CD4-positive, CD25-positive, alpha-beta regulatory T cell (primary cell): ENCODE measurements at regions not wholly inside any gene's neighbourhood (a gene's known extent, or its start where the extent isn't known, plus 50 kb on each side); places are given as distances from the start of the nearest gene placed in this dataset.

Source experiments
- ATAC-seq, 2 donors: fragments of 150-1000 bp; cut with Tn5 transposase; one replicate each; pipeline ENCODE4 v1.10.0; 2021; ENCODE audit warnings: low read depth in 2 of 2, moderate number of reproducible peaks in 2 of 2, moderate library complexity in 1 of 2
- DNase-seq, 3 donors: peaks; one replicate each; pipeline versions ENCODE4 v3.0.0 to v3.0.0-alpha.2; 2012 to 2022; ENCODE audit warnings: mixed read lengths in 1 of 3
- H3K27ac ChIP-seq: one replicate; pipeline ENCODE4 v1.7.0; 2013; ENCODE audit warnings: mild to moderate bottlenecking, low read length; ENCODE audit not compliant: insufficient read depth, poor library complexity, severe bottlenecking
- H3K27me3 ChIP-seq: one replicate; pipeline ENCODE4 v1.7.0; 2013; ENCODE audit warnings: low read length; ENCODE audit not compliant: control insufficient read depth, insufficient read depth
- H3K36me3 ChIP-seq: one replicate; pipeline ENCODE4 v1.7.0; 2013; ENCODE audit warnings: mild to moderate bottlenecking, low read length, moderate library complexity; ENCODE audit not compliant: control insufficient read depth, insufficient read depth
- H3K4me1 ChIP-seq: 2 replicates; pipeline ENCODE4 v1.7.0; 2013; ENCODE audit warnings: mild to moderate bottlenecking, low read length; ENCODE audit not compliant: insufficient read depth, control insufficient read depth, poor library complexity, severe bottlenecking
- H3K4me3 ChIP-seq: one replicate; pipeline ENCODE4 v1.7.0; 2013; ENCODE audit warnings: low read depth, mild to moderate bottlenecking, low read length, moderate library complexity
- H3K9me3 ChIP-seq, 2 experiments: 1 replicate in 1 of 2; 2 replicates in 1 of 2; pipeline ENCODE4 v1.7.0; 2013; ENCODE audit warnings: low read length in 2 of 2, mild to moderate bottlenecking in 1 of 2, moderate library complexity in 1 of 2; ENCODE audit not compliant: control insufficient read depth in 2 of 2
- H3K27ac Mint-ChIP-seq, 3 donors: one replicate each; pipeline ENCODE4 v1.8.0; 2020 to 2022; ENCODE audit warnings: mild to moderate bottlenecking in 3 of 3, mixed read lengths in 3 of 3, moderate library complexity in 2 of 3
- H3K27me3 Mint-ChIP-seq: one replicate; pipeline ENCODE4 v1.8.0; 2022; ENCODE audit warnings: mild to moderate bottlenecking, mixed read lengths
- H3K36me3 Mint-ChIP-seq: one replicate; pipeline ENCODE4 v1.8.0; 2020; ENCODE audit warnings: mixed read lengths
- H3K4me1 Mint-ChIP-seq, 4 donors: one replicate each; pipeline ENCODE4 v1.8.0; 2020 to 2022; ENCODE audit warnings: mixed read lengths in 4 of 4, mild to moderate bottlenecking in 1 of 4
- H3K4me3 Mint-ChIP-seq, 4 donors: one replicate each; pipeline ENCODE4 v1.8.0; 2020 to 2022; ENCODE audit warnings: mild to moderate bottlenecking in 4 of 4, mixed read lengths in 4 of 4, moderate library complexity in 3 of 4
- H3K9me3 Mint-ChIP-seq, 7 donors: one replicate each; pipeline ENCODE4 v1.8.0; 2020 to 2022; ENCODE audit warnings: mixed read lengths in 7 of 7, mild to moderate bottlenecking in 3 of 7, moderate library complexity in 2 of 7

DNA sequence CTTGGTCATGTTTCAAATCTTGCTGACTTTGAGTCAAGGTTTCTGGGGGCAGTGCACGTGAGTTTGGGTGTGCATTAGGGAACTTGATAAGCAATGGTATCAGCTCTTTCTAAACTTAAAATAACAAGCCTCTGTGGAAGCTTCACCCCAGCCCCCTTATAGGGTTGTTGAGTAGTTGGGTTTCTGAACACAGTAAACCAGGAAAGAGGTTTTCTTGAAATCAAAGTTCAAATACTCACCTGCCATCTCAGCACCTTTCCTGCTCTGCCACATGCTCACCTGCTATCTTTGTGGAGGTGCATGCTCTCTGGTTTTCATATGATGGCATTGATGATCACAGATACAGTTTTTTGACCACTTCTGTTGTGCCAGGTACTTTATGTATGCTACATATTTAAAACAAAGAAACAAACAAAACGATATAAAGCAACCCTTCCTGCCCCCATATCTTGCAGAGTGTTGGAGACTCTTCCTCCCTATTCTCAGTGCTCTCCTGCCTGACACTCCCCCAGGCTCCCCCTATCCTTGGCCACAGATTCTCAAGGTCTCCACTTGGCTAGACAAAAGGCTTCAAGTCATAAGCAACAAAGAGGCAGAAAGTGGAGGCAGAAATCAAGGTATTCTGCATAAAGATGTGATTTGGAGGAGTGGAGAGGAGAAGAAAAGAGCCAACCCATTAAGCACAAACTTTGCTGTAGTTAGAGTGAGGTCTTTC is 360.6 kb downstream of the CYRIA start:
- no peaks in the 10 kb centered on the region for H3K9me3 ChIP-seq
- H3K27me3 ChIP-seq = no peaks in the 10 kb centered on the region
- H3K4me3 Mint-ChIP-seq = no peak overlapping the region
- H3K27ac Mint-ChIP-seq = no peak overlapping the region
- no peaks in the 10 kb centered on the region for H3K36me3 Mint-ChIP-seq
- H3K4me1 Mint-ChIP-seq = peaks cover 0 to 8% (median 2%) of the 10 kb centered on the region in 4 donors
- H3K4me3 ChIP-seq = no peak overlapping the region
- peaks cover 0 to 12% (median 3%) of the 10 kb centered on the region in 7 donors for H3K9me3 Mint-ChIP-seq
- H3K27me3 Mint-ChIP-seq = peaks cover 9% of the 10 kb centered on the region
- no peaks in the 10 kb centered on the region for H3K4me1 ChIP-seq
- DNase-seq (no peak), ATAC-seq (no peak)
- H3K36me3 ChIP-seq = no peaks in the 10 kb centered on the region
- no peak overlapping the region for H3K27ac ChIP-seq

GRCh38 chr2:16303761-16304160 is 361.9 kb downstream of the CYRIA start:
- Mint-ChIP-seq H3K36me3 (no peaks in the 10 kb centered on the region), H3K27me3 (peaks cover 9% of the 10 kb centered on the region), H3K9me3 (peaks cover 0 to 12% (median 3%) of the 10 kb centered on the region in 7 donors), H3K4me1 (peaks cover 0 to 8% (median 2%) of the 10 kb centered on the region in 4 donors), H3K27ac (no peak overlapping the region), H3K4me3 (peak overlapping the region in 1 of 4 donors; percentile 57)
- Histone ChIP-seq H3K27ac (no peak overlapping the region), H3K4me3 (no peak overlapping the region), H3K4me1 (no peaks in the 10 kb centered on the region), H3K36me3 (no peaks in the 10 kb centered on the region), H3K9me3 (no peaks in the 10 kb centered on the region), H3K27me3 (no peaks in the 10 kb centered on the region)
- ATAC-seq (no peak), DNase-seq (no peak)

DNA sequence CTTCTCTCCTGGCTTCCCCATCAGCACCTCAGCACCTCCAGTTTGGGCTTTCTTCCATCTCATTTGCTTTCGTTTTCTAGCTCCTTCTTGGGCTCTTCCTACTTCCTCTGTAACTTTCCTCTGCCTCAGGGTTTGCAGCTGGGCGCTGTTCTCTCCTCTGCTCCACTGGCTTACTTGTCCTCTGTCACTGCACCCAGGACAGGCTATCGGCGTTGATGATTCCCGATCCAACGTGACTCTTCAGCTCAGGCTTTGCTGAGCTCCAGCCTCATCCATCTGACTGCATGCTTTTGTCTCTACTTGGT is 362.4 kb downstream of the CYRIA start:
- Histone ChIP-seq H3K4me1 (no peaks in the 10 kb centered on the region), H3K27me3 (no peaks in the 10 kb centered on the region), H3K9me3 (no peaks in the 10 kb centered on the region), H3K27ac (no peak overlapping the region), H3K36me3 (no peaks in the 10 kb centered on the region), H3K4me3 (no peak overlapping the region)
- H3K27me3 Mint-ChIP-seq = peaks cover 9% of the 10 kb centered on the region
- peak overlapping the region in 1 of 3 donors; percentile 29 for H3K27ac Mint-ChIP-seq
- DNase-seq (no peak), ATAC-seq (no peak)
- H3K9me3 Mint-ChIP-seq = peaks cover 0 to 12% (median 3%) of the 10 kb centered on the region in 7 donors
- peak overlapping the region in 2 of 4 donors; percentile 5 to 57 for H3K4me3 Mint-ChIP-seq
- no peaks in the 10 kb centered on the region for H3K36me3 Mint-ChIP-seq
- H3K4me1 Mint-ChIP-seq = peaks cover 0 to 8% (median 2%) of the 10 kb centered on the region in 4 donors

- Histone ChIP-seq H3K36me3 (no peaks in the 10 kb centered on the region), H3K4me3 (no peak overlapping the region), H3K9me3 (no peaks in the 10 kb centered on the region), H3K27me3 (no peaks in the 10 kb centered on the region), H3K27ac (no peak overlapping the region), H3K4me1 (no peaks in the 10 kb centered on the region)
- Mint-ChIP-seq H3K27me3 (peaks cover 9% of the 10 kb centered on the region), H3K27ac (no peak overlapping the region), H3K9me3 (peaks cover 0 to 12% (median 3%) of the 10 kb centered on the region in 7 donors), H3K4me3 (peak overlapping the region in 1 of 4 donors; percentile 57), H3K4me1 (peaks cover 0 to 8% (median 2%) of the 10 kb centered on the region in 4 donors), H3K36me3 (no peaks in the 10 kb centered on the region)
- DNase-seq (no peak), ATAC-seq (no peak)
Measured at GRCh38 chr2:16302431-16303272, 362.3 kb downstream of the MYCN start.

DNA sequence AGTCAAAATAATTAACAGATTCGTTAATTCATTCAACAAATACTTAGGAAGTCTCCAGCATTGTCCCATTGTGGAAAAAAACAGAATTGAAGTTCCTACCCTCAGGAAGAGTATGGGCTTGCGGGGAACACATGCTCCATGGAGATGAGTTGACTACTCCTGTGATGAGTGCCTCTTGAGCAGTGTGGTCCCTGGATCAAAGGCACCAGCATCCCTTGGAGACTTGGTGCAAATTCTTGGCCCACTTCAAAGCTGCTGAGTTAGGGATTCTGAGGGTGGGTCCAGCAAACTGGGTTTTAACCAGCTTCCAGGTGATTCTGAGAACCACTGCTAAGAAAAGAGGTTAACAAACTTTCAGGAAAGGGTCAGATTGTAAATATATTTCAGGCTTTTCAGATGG is 361.6 kb downstream of the MYCN start:
- H3K36me3 Mint-ChIP-seq = no peaks in the 10 kb centered on the region
- DNase-seq = no peak
- H3K4me3 ChIP-seq = no peak overlapping the region

GRCh38 chr2:16298866-16299265 is 358.5 kb downstream of the MYCN start:
- no peaks in the 10 kb centered on the region for H3K4me1 ChIP-seq
- no peak for ATAC-seq
- H3K36me3 ChIP-seq = no peaks in the 10 kb centered on the region
- peaks cover 0 to 8% (median 2%) of the 10 kb centered on the region in 4 donors for H3K4me1 Mint-ChIP-seq
- H3K9me3 ChIP-seq = no peaks in the 10 kb centered on the region
- H3K4me3 Mint-ChIP-seq = no peak overlapping the region
- peaks cover 4% of the 10 kb centered on the region for H3K27me3 Mint-ChIP-seq
- H3K27ac ChIP-seq = no peak overlapping the region
- no peaks in the 10 kb centered on the region for H3K27me3 ChIP-seq
- H3K36me3 Mint-ChIP-seq = no peaks in the 10 kb centered on the region
- no peak overlapping the region for H3K4me3 ChIP-seq
- DNase-seq = no peak
- no peak overlapping the region for H3K27ac Mint-ChIP-seq
- peaks cover 0 to 12% (median 2%) of the 10 kb centered on the region in 7 donors for H3K9me3 Mint-ChIP-seq

More for the DNA sequence above, 361.6 kb downstream of the MYCN start:
- H3K36me3 ChIP-seq = no peaks in the 10 kb centered on the region
- ATAC-seq = no peak
- Mint-ChIP-seq H3K4me3 (no peak overlapping the region), H3K9me3 (peaks cover 0 to 12% (median 3%) of the 10 kb centered on the region in 7 donors), H3K4me1 (peaks cover 0 to 8% (median 2%) of the 10 kb centered on the region in 4 donors), H3K27ac (no peak overlapping the region), H3K27me3 (peaks cover 9% of the 10 kb centered on the region)
- H3K27me3 ChIP-seq = no peaks in the 10 kb centered on the region
- no peaks in the 10 kb centered on the region for H3K9me3 ChIP-seq
- H3K4me1 ChIP-seq = no peaks in the 10 kb centered on the region
- H3K27ac ChIP-seq = no peak overlapping the region

GRCh38 chr2:16296331-16297250 is 356.2 kb downstream of the MYCN start:
- no peaks in the 10 kb centered on the region for H3K27me3 ChIP-seq
- no peak overlapping the region for H3K27ac Mint-ChIP-seq
- H3K9me3 ChIP-seq = no peaks in the 10 kb centered on the region
- H3K4me3 Mint-ChIP-seq = no peak overlapping the region
- H3K36me3 ChIP-seq = no peaks in the 10 kb centered on the region
- no peaks in the 10 kb centered on the region for H3K4me1 ChIP-seq
- no peak for DNase-seq
- H3K27me3 Mint-ChIP-seq = no peaks in the 10 kb centered on the region
- no peaks in the 10 kb centered on the region for H3K4me1 Mint-ChIP-seq
- H3K36me3 Mint-ChIP-seq = no peaks in the 10 kb centered on the region
- no peak for ATAC-seq
- peaks cover 0 to 12% (median 0%) of the 10 kb centered on the region in 7 donors for H3K9me3 Mint-ChIP-seq
- H3K4me3 ChIP-seq = no peak overlapping the region
- no peak overlapping the region for H3K27ac ChIP-seq
